Psoas muscle (tissue), 7 donors: ENCODE measurements at regions not wholly inside any gene's neighbourhood (a gene's known extent, or its start where the extent isn't known, plus 50 kb on each side); places are given as distances from the start of the nearest gene placed in this dataset.

ENCODE experiments used
- ATAC-seq, 4 donors: fragments of 200-7000 bp; cut with Tn5 transposase; one replicate each; pipeline ENCODE4 v1.9.1; 2020; ENCODE audit warnings: moderate library complexity in 3 of 4, mild to moderate bottlenecking in 2 of 4
- DNase-seq, 2 donors: peaks; one replicate each; pipeline ENCODE4 v3.0.0-alpha.2; 2020
- H3K27ac ChIP-seq: fragments of 200-600 bp; one replicate; pipeline ENCODE4 v1.8.0; 2022
- H3K27me3 ChIP-seq, 3 donors: fragments of 200-600 bp in 1 of 3; one replicate each; pipeline versions ENCODE4 v1.6.1 to v1.8.0; 2013 to 2022; ENCODE audit warnings: low read length in 2 of 3, mild to moderate bottlenecking in 2 of 3, moderate library complexity in 1 of 3; ENCODE audit not compliant: insufficient read depth in 3 of 3
- H3K36me3 ChIP-seq, 2 donors: fragments of 200-600 bp in 1 of 2; one replicate each; pipeline versions ENCODE4 v1.6.1 to v1.8.0; 2013 to 2022; ENCODE audit warnings: low read depth in 1 of 2, mild to moderate bottlenecking in 1 of 2, moderate library complexity in 1 of 2; ENCODE audit not compliant: insufficient read depth in 1 of 2
- H3K4me1 ChIP-seq: fragments of 200-600 bp; one replicate; pipeline ENCODE4 v1.8.0; 2022
- H3K4me3 ChIP-seq: fragments of 200-600 bp; one replicate; pipeline ENCODE4 v1.8.0; 2022; ENCODE audit warnings: mild to moderate bottlenecking
- H3K9me3 ChIP-seq: fragments of 200-600 bp; one replicate; pipeline ENCODE4 v1.8.0; 2022
- WGBS, 3 donors: extraction: QIAGEN DNeasy Blood & Tissue Kit; methylation state at CpG; one replicate each; pipeline versions ENCODE4 v1.1.6 to v1.1.7; 2013; 5-methylcytosine and 5-hydroxymethylcytosine counted together
- intact Hi-C, 2 donors: fragments of 100-400 bp; cut with DNase I; formaldehyde crosslinking; loops; one replicate each; pipeline versions ENCODE4 v1.11.0 to v1.14.2; 2022
- TF ChIP-seq, protein P1 (sequence below): fragments of 200-600 bp; IDR thresholded peaks from one replicate; pipeline ENCODE4 v1.8.0; 2022; ENCODE audit warnings: antibody characterized with exemption
- donor health status: healthy with polysubstance abuse.
- donor health status: DM: no; HTN: no; CAD: no; lungs with moderate emphysema.
- donor health status: Bipolar disorder and iron deficiency.
- donor health status: healthy.
- donor health status: DM: yes; HTN: yes; CAD: no.
- donor health status: DM: no; HTN: no; CAD: no.
- donor health status: DM: yes; HTN: yes; CAD: no.

DNA sequence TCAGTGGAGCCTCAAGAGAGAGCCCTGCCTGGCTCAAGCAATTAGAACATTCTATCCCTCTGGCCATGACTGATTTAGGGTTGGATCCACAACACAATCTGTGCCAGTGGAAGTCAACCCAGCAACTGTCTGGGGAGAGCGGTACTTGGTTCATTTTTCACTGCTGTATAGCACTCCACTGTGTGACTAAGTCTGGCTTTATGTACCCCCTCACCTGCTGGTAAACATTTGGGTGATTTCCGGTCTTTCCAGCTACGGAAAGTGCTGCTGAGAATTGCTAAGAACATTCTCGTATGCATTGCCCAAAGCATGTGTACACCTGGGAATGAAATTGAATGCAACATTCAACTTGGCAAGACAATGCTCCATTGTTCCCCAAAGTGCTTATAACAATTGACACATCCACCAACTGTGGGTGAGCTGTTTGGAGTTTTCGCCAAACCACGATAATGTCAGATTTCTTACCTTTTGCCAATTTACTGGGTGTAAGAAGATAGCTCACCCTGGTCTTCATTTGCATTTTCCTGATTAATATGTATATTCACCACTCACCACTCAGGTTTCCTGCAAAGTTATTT is 63.5 kb upstream of the MED9 start:
- no peak for DNase-seq
- Histone ChIP-seq H3K27ac (peak overlapping the region; percentile 55), H3K9me3 (no peaks in the 10 kb centered on the region), H3K27me3 (peaks cover 0 to 32% (median 3%) of the 10 kb centered on the region in 3 donors), H3K4me1 (peaks cover 13% of the 10 kb centered on the region), H3K36me3 (no peaks in the 10 kb centered on the region), H3K4me3 (no peak overlapping the region)
- ATAC-seq, result no peak
- TF ChIP-seq, protein P1, sequence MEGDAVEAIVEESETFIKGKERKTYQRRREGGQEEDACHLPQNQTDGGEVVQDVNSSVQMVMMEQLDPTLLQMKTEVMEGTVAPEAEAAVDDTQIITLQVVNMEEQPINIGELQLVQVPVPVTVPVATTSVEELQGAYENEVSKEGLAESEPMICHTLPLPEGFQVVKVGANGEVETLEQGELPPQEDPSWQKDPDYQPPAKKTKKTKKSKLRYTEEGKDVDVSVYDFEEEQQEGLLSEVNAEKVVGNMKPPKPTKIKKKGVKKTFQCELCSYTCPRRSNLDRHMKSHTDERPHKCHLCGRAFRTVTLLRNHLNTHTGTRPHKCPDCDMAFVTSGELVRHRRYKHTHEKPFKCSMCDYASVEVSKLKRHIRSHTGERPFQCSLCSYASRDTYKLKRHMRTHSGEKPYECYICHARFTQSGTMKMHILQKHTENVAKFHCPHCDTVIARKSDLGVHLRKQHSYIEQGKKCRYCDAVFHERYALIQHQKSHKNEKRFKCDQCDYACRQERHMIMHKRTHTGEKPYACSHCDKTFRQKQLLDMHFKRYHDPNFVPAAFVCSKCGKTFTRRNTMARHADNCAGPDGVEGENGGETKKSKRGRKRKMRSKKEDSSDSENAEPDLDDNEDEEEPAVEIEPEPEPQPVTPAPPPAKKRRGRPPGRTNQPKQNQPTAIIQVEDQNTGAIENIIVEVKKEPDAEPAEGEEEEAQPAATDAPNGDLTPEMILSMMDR, result no peak
- intact Hi-C loops, result no loop called here
- 66 to 68% (median 66%) methylated on average over 6 of the region's 6 CpGs for WGBS, 3 donors

DNA sequence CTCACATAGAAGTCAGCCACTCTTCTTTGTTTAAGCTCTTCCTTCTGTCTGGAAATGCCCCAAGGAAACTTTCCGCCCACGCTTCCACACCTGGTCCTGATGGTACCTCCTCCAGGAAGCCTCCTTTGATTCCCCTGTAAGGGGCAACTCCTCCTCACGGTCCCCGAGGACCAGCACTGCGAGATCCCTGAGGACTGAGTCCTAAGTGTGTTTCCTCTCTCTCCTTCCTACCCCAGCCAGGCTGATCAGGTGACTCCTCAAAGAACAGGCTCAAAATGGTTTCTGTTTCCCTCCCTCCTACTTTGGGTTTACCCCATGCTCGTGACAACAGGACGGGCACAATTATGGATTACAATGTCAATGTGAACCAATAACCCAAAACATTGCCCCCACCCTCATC is 63.0 kb upstream of the MED9 start:
- ATAC-seq (no peak), DNase-seq (peak in 1 of 2 donors; percentile 30)
- peak overlapping the region; percentile 55 for H3K27ac ChIP-seq
- intact Hi-C loops, result no loop called here
- 35 to 54% (median 41%) methylated on average over 7 of the region's 7 CpGs for WGBS, 3 donors
- TF ChIP-seq, protein P1, result no peak
- no peaks in the 10 kb centered on the region for H3K9me3 ChIP-seq
- peaks cover 0 to 32% (median 3%) of the 10 kb centered on the region in 3 donors for H3K27me3 ChIP-seq
- H3K4me1 ChIP-seq, result peaks cover 13% of the 10 kb centered on the region
- H3K36me3 ChIP-seq, result no peaks in the 10 kb centered on the region
- peak overlapping the region; percentile 30 for H3K4me3 ChIP-seq

DNA sequence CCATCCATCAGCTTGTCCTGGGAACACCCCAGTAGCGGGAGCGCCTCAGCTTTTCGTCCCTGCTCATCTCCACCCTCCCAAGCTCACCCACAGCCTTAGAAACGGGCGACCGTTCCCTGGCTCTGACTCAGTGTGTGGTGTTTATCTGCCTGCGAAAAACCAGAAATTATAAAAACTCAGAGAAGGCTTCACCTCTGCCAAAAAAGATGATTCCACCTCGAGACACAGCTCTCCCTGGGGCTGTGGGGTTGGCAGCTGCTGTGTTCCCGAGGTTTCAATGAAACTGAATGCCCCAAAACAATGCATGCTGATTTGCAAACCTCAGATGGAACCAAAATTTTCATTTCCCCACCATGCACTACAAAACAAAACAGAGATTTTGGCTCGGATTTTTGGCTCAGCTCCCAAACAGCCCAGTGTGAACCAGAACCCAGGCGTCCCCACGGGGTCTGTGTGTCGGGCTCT is 62.4 kb upstream of the MED9 start:
- Histone ChIP-seq H3K27me3 (peaks cover 0 to 32% (median 3%) of the 10 kb centered on the region in 3 donors), H3K27ac (peak overlapping the region; percentile 55), H3K36me3 (no peaks in the 10 kb centered on the region), H3K9me3 (no peaks in the 10 kb centered on the region), H3K4me3 (no peak overlapping the region), H3K4me1 (peaks cover 13% of the 10 kb centered on the region)
- WGBS, 3 donors, result 10 to 23% (median 16%) methylated on average over 13 of the region's 13 CpGs
- ATAC-seq (peak; percentile 35 to 70 (median 46)), DNase-seq (peak; percentile 61 to 84)
- intact Hi-C loops, result no loop called here
- TF ChIP-seq, protein P1, result no peak

DNA sequence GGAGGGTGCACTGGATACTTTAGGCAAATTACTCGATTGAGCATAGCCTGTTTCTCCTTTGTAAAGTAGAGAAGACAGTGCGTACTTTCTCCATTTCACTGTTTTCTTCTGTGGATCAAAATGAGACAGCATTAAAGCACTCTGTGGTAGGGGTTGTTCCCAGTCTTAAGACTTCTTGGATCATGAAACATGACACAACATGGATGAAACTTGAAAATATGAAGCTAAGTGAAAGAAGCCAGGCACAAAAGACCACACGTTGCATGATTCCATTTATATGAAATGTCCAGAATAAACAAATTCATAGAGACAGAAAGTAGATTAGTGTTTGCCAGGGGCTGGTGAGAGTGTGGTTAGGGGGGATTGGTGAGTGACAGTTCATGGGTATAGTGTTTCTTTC is 61.8 kb upstream of the MED9 start:
- no peaks in the 10 kb centered on the region for H3K36me3 ChIP-seq
- H3K27me3 ChIP-seq, result peaks cover 0 to 36% (median 3%) of the 10 kb centered on the region in 3 donors
- TF ChIP-seq, protein P1, result no peak
- no peak overlapping the region for H3K4me3 ChIP-seq
- DNase-seq (no peak), ATAC-seq (no peak)
- intact Hi-C loops, result no loop called here
- no peaks in the 10 kb centered on the region for H3K9me3 ChIP-seq
- no peak overlapping the region for H3K27ac ChIP-seq
- WGBS, 3 donors, result 63 to 80% (median 67%) methylated on average over 3 of the region's 3 CpGs
- H3K4me1 ChIP-seq, result peaks cover 13% of the 10 kb centered on the region

DNA sequence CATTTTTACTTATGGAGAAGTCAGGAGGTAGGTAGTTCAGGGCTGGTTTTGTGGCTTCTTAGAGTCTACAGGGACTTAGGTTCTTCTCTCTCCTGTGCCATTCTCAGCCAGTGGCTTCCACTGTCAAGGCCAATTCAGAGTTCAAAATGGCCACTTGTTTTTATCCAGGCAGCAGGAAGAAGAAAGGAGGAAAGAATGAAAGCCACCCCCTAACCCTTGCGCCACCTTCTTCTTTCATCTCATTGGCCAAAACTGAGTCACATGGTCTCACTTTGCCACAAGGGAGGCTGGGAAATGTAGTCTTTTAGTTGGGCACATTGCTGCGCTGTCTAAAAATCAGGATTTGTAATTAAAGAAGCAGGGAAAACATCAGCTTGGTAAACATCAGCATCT is 60.8 kb upstream of the MED9 start:
- ATAC-seq (peak; percentile 33 to 72 (median 52)), DNase-seq (no peak)
- Histone ChIP-seq H3K9me3 (no peaks in the 10 kb centered on the region), H3K4me3 (no peak overlapping the region), H3K27me3 (peaks cover 0 to 37% (median 3%) of the 10 kb centered on the region in 3 donors), H3K36me3 (no peaks in the 10 kb centered on the region), H3K4me1 (peaks cover 13% of the 10 kb centered on the region), H3K27ac (no peak overlapping the region)
- WGBS, 3 donors, result 60 to 86% (median 63%) methylated on average over 2 of the region's 2 CpGs
- TF ChIP-seq, protein P1, result no peak
- intact Hi-C loops, result no loop called here
